ENCODE measurements at regions not wholly inside any gene's neighbourhood (a gene's known extent, or its start where the extent isn't known, plus 50 kb on each side); places are given as distances from the start of the nearest gene placed in this dataset.
A peak's percentile ranks its signal among the peaks of the same experiment; 100 is the strongest.

- no peak for DNase-seq (ENCODE audit: low read depth)
These were observed 270.2 kb downstream of the TMEM167A start for GRCh38 chr5:82807021-82807420.

GRCh38 chr5:82806513-82806912, 270.7 kb downstream of the TMEM167A start:
- DNase-seq (ENCODE audit: low read depth), result no peak

GRCh38 chr5:82804155-82804690, 273.0 kb downstream of the TMEM167A start:
- DNase-seq (ENCODE audit: low read depth), result no peak

- no peak for DNase-seq (ENCODE audit: low read depth)
These were observed 274.2 kb downstream of the TMEM167A start for GRCh38 chr5:82802954-82803353.

- no peak for DNase-seq (ENCODE audit: low read depth)
These were observed 276.4 kb downstream of the TMEM167A start for GRCh38 chr5:82800826-82801225.

GRCh38 chr5:82799361-82800077, 277.7 kb downstream of the TMEM167A start:
- DNase-seq (ENCODE audit: low read depth), result no peak

GRCh38 chr5:82798676-82799075, 278.5 kb downstream of the TMEM167A start:
- no peak for DNase-seq (ENCODE audit: low read depth)

- no peak for DNase-seq (ENCODE audit: low read depth)
These were observed 280.4 kb downstream of the TMEM167A start for GRCh38 chr5:82796643-82797416.

- no peak for DNase-seq (ENCODE audit: low read depth)
These were observed 282.3 kb downstream of the TMEM167A start for GRCh38 chr5:82794876-82795275.

- peak; percentile 4 for DNase-seq (ENCODE audit: low read depth)
These were observed 283.3 kb downstream of the TMEM167A start for GRCh38 chr5:82793808-82794419.

- no peak for DNase-seq (ENCODE audit: low read depth)
These were observed 285.1 kb downstream of the TMEM167A start for GRCh38 chr5:82792096-82792495.

GRCh38 chr5:82789095-82789494, 288.1 kb downstream of the TMEM167A start:
- no peak for DNase-seq (ENCODE audit: low read depth)

- DNase-seq (ENCODE audit: low read depth), result no peak
These were observed 290.4 kb downstream of the TMEM167A start for GRCh38 chr5:82786748-82787147.

GRCh38 chr5:82785882-82786509, 291.2 kb downstream of the TMEM167A start:
- DNase-seq (ENCODE audit: low read depth), result no peak

- no peak for DNase-seq (ENCODE audit: low read depth)
These were observed 291.7 kb downstream of the TMEM167A start for GRCh38 chr5:82785456-82785855.

GRCh38 chr5:82784521-82784920, 292.7 kb downstream of the TMEM167A start:
- no peak for DNase-seq (ENCODE audit: low read depth)

- no peak for DNase-seq (ENCODE audit: low read depth)
These were observed 300.1 kb downstream of the TMEM167A start for GRCh38 chr5:82777106-82777505.

- DNase-seq (ENCODE audit: low read depth), result no peak
These were observed 304.9 kb downstream of the TMEM167A start for GRCh38 chr5:82772281-82772680.

- DNase-seq (ENCODE audit: low read depth), result no peak
These were observed 311.0 kb downstream of the TMEM167A start for GRCh38 chr5:82766206-82766605.

- DNase-seq (ENCODE audit: low read depth), result no peak
These were observed 311.4 kb downstream of the TMEM167A start for GRCh38 chr5:82765765-82766164.

- DNase-seq (ENCODE audit: low read depth), result no peak
These were observed 316.3 kb downstream of the TMEM167A start for GRCh38 chr5:82760856-82761255.

- DNase-seq (ENCODE audit: low read depth), result no peak
These were observed 318.3 kb downstream of the TMEM167A start for GRCh38 chr5:82758881-82759280.

Data from HS-27A (cell line).